Activated CD4-positive, CD25-positive, alpha-beta regulatory T cell treated with anti-CD3 and anti-CD28 coated beads, Interleukin-2, amount 50 U/mL, for 72 hours (primary cell): ENCODE measurements at regions not wholly inside any gene's neighbourhood (a gene's known extent, or its start where the extent isn't known, plus 50 kb on each side); places are given as distances from the start of the nearest gene placed in this dataset.
"Not testable (repeated sequence)": the region's sequence is repeated elsewhere in the genome, so short reads cannot be mapped to it uniquely, and the experiment has no call there.

Experiments used
- DNase-seq: peaks from one replicate; pipeline ENCODE4 v3.0.0; 2021

DNA sequence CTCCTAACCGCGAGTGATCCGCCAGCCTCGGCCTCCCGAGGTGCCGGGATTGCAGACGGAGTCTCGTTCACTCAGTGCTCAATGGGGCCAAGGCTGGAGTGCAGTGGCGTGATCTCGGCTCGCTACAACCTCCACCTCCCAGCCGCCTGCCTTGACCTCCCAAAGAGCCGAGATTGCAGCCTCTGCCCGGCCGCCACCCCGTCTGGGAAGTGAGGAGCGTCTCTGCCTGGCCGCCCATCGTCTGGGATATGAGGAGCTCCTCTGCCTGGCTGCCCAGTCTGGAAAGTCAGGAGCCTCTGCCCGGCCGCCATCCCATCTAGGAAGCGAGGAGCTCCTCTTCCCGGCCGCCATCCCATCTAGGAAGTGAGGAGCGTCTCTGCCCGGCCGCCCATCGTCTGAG, 58.8 kb upstream of the ANKRD30BL start:
- not testable (repeated sequence) for DNase-seq

DNA sequence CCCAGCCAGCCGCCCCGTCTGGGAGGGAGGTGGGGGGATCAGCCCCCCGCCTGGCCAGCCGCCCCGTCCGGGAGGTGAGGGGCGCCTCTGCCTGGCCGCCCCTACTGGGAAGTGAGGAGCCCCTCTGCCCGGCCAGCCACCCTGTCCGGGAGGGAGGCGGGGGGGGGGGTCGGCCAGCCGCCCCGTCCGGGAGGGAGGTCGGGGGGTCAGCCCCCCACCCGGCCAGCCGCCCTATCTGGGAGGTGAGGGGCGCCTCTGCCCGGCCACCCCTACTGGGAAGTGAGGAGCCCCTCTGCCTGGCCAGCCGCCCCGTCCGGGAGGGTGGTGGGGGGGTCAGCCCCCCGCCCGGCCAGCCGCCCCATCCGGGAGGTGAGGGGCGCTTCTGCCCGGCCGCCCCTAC, 60.1 kb upstream of the ANKRD30BL start:
- not testable (repeated sequence) for DNase-seq

- no peak for DNase-seq
These were observed 90.6 kb upstream of the ANKRD30BL start for GRCh38 chr2:132252191-132252893.

- DNase-seq, result no peak
These were observed 91.1 kb upstream of the ANKRD30BL start for GRCh38 chr2:132252894-132253264.

- no peak for DNase-seq
These were observed 91.9 kb upstream of the ANKRD30BL start for GRCh38 chr2:132253496-132254305.

- DNase-seq, result not testable (repeated sequence)
These were observed 92.7 kb upstream of the ANKRD30BL start for GRCh38 chr2:132254306-132254919.

DNA sequence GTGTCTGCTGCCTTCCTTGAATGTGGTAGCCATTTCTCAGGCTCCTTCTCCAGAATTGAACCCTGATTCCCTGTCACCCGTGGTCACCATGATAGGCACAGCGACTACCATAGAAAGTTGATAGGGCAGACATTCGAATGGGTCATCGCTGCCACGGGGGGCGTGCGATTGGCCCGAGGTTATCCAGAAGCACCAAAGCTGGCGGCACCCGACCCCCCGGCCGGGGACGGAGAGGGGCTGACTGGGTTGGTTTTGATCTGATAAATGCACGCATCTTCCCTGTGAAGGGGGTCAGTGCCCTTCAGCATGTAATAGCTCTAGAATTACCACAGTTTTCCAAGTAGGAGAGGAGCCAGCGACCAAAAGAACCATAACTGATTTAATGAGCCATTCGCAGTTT, 94.0 kb upstream of the ANKRD30BL start:
- no peak for DNase-seq

- DNase-seq, result no peak
These were observed 94.6 kb upstream of the ANKRD30BL start for GRCh38 chr2:132256251-132256902.

DNA sequence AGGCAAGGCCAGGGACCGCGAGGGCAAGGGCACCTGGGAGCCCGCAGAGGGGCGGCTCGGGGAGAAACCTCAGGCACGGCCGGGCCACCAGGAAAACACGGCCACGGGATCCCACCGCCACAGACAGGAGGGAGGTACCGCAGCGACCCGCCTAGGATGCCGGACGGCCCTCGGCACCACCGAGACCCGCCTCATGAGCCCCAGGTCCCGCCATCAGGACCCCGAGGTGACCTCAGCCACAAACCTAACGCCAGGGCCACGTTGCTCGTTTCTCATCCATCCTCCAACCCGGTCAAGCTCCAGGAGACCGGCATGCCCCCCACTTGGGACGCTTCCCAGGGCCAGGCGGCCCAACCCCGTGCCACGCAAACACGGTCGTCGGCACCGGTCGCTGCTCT, 95.2 kb upstream of the ANKRD30BL start:
- not testable (repeated sequence) for DNase-seq

DNA sequence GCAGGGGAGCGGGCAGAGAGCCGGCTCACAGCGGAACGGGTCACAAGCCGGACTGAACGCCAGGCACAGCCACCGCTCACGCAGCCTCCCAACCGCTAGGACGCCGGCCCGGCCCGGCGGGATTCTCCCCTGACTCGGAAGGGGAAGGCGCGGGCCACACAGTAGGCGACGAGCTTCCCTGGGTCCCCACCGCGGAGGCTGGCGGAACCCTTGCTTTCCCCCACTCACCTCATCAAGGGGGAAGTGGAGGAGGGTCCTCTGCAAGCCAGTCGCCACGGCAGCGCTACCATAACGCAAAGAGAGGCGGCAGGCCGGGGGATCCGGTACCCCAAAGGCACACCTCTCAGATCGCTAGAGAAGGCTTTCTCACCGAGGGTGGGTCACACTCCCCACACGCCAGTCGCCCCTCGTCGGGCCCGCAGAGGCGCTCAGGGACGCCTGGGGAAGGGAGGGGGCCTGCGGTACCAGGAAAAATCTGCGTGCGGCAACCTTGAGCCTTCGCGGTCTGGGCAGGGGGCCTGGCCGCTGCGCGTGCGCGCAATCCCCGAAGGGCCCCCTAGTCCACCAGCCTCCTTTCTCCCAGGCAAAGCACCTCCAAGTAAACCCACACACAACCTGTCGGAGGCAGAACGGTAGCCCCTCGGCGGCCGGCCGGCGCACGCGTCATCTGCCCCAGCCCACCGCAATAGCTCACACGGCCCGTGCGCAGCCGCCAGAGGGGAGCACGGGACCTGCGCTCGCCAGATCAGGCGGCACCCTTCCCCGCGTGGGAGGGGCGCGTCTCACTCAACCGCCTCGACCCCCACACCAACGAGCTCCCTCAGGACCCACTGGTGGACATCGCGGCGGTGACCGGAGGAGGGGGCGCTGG, 95.8 kb upstream of the ANKRD30BL start:
- DNase-seq, result not testable (repeated sequence)

- not testable (repeated sequence) for DNase-seq
These were observed 97.5 kb upstream of the ANKRD30BL start for GRCh38 chr2:132259276-132259675.

DNA sequence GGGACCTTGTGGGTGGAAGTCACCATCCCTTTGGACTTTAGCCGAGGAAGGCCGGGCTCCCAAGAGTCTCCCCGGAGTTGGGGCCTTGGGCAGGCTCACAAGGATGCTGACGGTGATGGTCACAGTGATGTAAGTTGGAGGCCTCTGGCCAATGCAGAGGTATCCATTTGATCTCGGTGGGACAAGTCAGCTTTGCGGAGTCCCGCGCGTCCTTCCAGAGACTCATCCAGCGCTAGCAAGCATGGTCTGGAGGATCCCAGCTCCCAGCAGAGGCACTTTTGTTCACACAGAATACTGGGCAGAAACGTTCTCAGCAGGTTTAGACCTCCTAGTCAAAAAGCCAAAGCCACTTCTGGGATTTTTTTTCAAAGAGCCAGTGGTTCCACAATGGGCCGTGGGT, 103.8 kb upstream of the ANKRD30BL start:
- DNase-seq, result not testable (repeated sequence)

- no peak for DNase-seq
These were observed 105.3 kb upstream of the ANKRD30BL start for GRCh38 chr2:132267105-132267497.

DNA sequence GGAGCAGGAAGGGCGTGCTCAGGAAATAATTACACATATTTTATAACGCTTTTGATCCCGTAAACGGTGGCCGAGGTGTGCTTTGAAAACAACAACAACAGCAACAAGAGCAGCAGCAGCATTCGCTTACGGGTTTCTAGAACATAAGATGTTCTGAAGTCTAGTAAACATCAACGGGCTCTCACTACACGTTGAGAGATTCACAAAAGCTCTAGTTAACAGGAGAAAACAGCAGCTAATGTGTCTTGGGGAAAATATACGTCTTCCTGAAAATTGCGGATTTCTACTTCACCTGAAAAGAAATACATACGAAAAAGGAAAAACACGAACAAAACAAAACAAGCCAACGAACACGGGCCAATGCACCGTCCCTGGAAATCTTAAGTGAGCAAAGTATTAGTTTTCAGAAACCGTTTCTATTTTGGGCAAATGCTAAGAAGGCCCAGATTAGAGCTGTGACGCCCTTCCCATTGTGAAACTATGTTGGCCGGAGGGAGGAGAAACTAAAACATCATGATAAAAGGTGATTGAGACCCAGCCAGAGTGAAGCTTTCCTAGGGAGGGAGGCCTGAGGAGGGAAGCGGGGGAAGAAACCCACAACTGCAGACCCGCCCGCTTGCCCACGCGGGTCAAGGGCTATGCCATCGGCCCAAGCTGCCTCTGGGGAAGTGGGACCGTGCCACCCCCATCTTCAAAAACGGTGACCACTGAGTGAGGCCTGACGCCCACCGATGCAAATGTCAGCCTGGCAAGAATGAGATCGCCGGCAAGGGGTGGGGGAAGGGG, 105.9 kb upstream of the ANKRD30BL start:
- not testable (repeated sequence) for DNase-seq

GRCh38 chr2:132268284-132268976, 106.7 kb upstream of the ANKRD30BL start:
- peak; percentile 39 for DNase-seq

GRCh38 chr2:132268977-132269523, 107.3 kb upstream of the ANKRD30BL start:
- no peak for DNase-seq

GRCh38 chr2:132270255-132270654, 108.5 kb upstream of the ANKRD30BL start:
- no peak for DNase-seq

DNA sequence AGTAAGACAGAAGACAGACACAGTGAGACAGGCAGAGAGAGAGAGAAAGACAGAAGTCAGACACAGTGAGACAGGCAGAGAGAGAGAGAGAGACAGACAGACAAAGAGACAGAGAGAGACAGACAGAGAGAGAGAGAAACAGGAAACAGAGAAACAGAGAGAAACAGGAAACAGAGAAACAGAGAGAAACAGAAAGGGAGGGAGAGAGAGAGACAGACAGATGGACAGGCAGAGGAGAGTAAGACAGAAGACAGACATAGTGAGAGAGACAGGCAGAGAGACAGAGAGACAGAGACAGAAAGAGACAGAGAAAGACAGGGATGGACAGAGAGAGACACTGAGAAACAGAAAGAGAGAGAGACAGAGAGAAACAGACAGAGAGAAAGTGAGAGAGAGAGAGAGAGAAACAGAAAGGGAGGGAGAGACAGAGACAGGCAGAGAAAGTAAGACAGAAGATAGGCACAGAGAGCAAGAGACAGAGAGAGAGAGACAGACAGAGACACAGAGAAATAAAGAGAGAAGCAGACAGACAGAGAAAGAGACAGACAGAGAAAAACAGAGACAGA, 109.3 kb upstream of the ANKRD30BL start:
- no peak for DNase-seq

DNA sequence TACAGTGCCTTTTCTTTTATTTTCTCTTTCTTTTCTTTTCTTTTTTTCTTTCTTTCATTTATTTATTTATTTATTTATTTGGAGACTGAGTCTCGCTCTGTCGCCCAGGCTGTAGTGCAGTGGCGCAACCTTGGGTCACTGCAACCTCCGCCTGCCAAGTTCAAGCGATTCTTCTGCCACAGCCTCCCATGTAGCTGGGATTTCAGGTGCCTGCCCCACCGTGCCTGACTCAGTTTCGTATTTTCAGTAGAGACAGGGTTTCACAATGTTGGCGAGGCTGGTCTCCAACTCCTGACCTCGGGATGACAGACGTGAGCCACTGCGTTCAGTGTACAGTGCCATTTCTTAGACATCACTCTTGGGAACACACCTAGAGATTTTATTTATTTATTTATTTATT, 110.0 kb upstream of the ANKRD30BL start:
- not testable (repeated sequence) for DNase-seq

- DNase-seq, result no peak
These were observed 111.0 kb upstream of the ANKRD30BL start for GRCh38 chr2:132272713-132273112.
